GM12875 (cell line): ENCODE measurements at regions not wholly inside any gene's neighbourhood (a gene's known extent, or its start where the extent isn't known, plus 50 kb on each side); places are given as distances from the start of the nearest gene placed in this dataset.

ENCODE experiments used
- H3K4me3 ChIP-seq: one replicate; pipeline ENCODE4 v1.5.1; 2011; ENCODE audit warnings: low read depth, low read length, control low read depth
- CTCF ChIP-seq: IDR thresholded peaks from 2 replicates; pipeline ENCODE4 v1.5.1; 2011; ENCODE audit warnings: low read depth, mild to moderate bottlenecking, control low read depth, inconsistent platforms, low read length, moderate library complexity, borderline replicate concordance; ENCODE audit not compliant: insufficient read depth

DNA sequence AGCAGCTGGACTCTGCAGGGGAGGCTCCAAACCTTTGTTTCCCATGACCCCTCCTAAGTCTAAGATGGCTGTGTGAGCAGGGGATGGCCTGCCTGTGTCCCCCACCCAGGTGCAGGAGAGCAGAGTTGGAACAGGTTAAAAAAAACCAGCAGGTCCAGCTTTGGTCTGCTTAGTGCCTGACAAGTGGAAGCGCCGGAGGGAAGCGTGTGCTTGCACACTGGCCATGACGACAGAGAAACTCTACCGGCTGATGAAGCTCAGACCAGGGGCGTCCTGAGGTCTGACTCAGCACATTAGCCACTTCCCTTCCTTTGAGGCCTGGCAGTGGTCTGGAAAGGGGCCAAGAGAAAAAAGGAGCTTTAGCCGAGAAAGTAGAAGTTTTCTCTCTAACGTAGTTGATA lies 280.1 kb downstream of the VRK1 start:
- no peak for TF ChIP-seq CTCF
- no peak overlapping the region for H3K4me3 ChIP-seq

GRCh38 chr14:97077687-97078086 lies 280.5 kb downstream of the VRK1 start:
- no peak for TF ChIP-seq CTCF
- no peak overlapping the region for H3K4me3 ChIP-seq

DNA sequence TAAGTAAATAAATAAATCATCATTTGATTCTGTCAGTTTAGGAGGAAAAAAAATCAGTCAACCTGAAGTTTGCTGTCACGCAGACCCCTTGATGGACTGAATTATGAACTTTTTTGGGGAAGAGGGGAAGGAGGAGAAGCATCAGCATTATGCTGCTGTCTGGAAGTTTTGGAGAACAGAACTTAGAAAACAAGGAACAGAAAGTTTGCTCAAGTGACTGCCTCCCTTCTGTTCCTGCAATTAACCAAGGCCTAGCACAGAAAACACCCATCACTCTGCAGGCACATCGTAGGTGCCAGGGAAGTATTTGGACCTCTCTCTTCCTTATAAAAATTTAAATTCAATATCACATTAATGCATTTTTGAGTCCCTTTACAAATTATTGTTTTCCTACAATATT lies 283.8 kb downstream of the VRK1 start:
- no peak overlapping the region for H3K4me3 ChIP-seq
- no peak for TF ChIP-seq CTCF

- no peak for TF ChIP-seq CTCF
- H3K4me3 ChIP-seq, result no peak overlapping the region
Measured at GRCh38 chr14:97095269-97095668, 298.1 kb downstream of the VRK1 start.

DNA sequence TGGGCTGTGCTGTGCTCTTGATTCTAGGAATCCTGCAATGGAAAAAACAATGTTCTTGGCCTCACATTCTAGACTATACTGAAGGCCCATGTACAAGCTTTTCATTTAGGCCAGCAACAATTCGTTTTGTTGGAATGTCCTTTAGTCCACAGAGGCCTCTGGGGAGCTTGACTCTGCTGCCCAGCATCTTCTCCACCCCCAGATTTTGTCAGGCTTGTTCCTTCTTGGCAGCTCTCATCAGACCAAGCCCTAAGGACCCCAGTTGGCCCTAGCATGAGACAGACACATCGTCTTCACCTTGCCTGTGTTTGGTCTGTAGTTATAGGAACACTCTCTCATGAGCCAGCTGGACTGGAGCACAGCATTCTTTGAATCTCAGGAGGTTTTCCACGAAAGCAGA lies 300.1 kb downstream of the VRK1 start:
- TF ChIP-seq CTCF, result no peak

DNA sequence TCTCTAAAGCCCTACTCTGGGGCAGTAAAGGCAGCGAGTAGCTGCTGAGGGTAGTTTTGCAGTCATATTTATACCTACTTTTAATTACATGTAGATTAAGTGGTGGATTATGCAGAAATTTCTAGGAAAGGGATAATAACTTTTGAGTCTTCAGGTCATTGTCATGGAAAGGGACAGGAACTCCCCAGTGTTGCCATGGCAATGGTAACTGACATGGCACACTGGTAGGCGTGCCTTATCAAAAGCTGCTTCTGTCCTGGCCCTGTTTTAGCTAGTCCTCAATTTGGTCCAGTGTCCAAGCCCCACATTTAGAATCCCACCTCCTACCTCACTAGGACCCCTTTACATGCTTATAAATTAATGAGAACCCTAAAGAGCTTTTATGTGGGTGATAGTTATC lies 303.1 kb downstream of the VRK1 start:
- no peak overlapping the region for H3K4me3 ChIP-seq

More for the DNA sequence above, 300.1 kb downstream of the VRK1 start:
- H3K4me3 ChIP-seq, result no peak overlapping the region

GRCh38 chr14:97101561-97101960 lies 304.4 kb downstream of the VRK1 start:
- TF ChIP-seq CTCF, result no peak
- no peak overlapping the region for H3K4me3 ChIP-seq

More for the DNA sequence above, 303.1 kb downstream of the VRK1 start:
- TF ChIP-seq CTCF, result no peak
